ENCODE measurements at regions not wholly inside any gene's neighbourhood (a gene's known extent, or its start where the extent isn't known, plus 50 kb on each side); places are given as distances from the start of the nearest gene placed in this dataset.

GRCh38 chr10:91711885-91712680 lies 79.2 kb upstream of the PPP1R3C start:
- Histone ChIP-seq H3K14ac (replicated peaks; ENCODE audit: low read depth, low read length) (no peak overlapping the region), H3K4me2 (ENCODE audit: low read depth, low read length) (peak overlapping the region; percentile 19; the same call in 1 of the 2 replicates), H3K4ac (ENCODE audit: low read depth, low read length) (no peak overlapping the region), H3K9ac (ENCODE audit: low read depth, low read length) (peak overlapping the region; percentile 4; the same call in 1 of the 2 replicates), H3K4me1 (ENCODE audit: control insufficient read depth, insufficient read depth, low read length) (peaks cover 4% of the 10 kb centered on the region; the same call in 1 of the 2 replicates), H4K5ac (ENCODE audit: low read depth, low read length) (no peak overlapping the region; the same call in 1 of the 2 replicates), H3K79me1 (ENCODE audit: low read depth in 1 of 2, low read length in 2 of 2) (no peaks in the 10 kb centered on the region), H3K9me1 (ENCODE audit: insufficient read depth, low read length) (no peaks in the 10 kb centered on the region), H3K9me3 (ENCODE audit: control insufficient read depth, insufficient read depth, low read length) (no peaks in the 10 kb centered on the region), H3K18ac (ENCODE audit: low read depth, low read length) (peak overlapping the region; percentile 48; the same call in 1 of the 2 replicates), H3K27me3 (ENCODE audit: control insufficient read depth, insufficient read depth, low read length) (peaks cover 3% of the 10 kb centered on the region; the same call in 1 of the 2 replicates), H2AK9ac (replicated peaks; ENCODE audit: low read depth, low read length, poor library complexity) (no peak overlapping the region), H2BK120ac (ENCODE audit: low read depth, low read length) (no peak overlapping the region), H3K27ac (ENCODE audit: insufficient read depth, low read length) (no peak overlapping the region), H3K56ac (ENCODE audit: extremely low read depth, insufficient read depth, low read length) (no peak overlapping the region), H2AFZ (replicated peaks; ENCODE audit: low read length, poor library complexity) (peak overlapping the region; percentile 58), H2AK5ac (ENCODE audit: low read depth, low read length) (no peak overlapping the region), H3K36me3 (ENCODE audit: control insufficient read depth, insufficient read depth, low read length) (no peaks in the 10 kb centered on the region), H3K23ac (ENCODE audit: low read depth, low read length) (no peak overlapping the region), H3K4me3 (ENCODE audit: insufficient read depth, low read depth, low read length) (no peak overlapping the region), H2BK5ac (ENCODE audit: low read depth, low read length, poor library complexity, severe bottlenecking) (no peak overlapping the region), H4K8ac (ENCODE audit: low read depth in 2 of 2, low read length in 2 of 2) (no peak overlapping the region), H2BK20ac (ENCODE audit: low read depth, low read length) (no peak overlapping the region), H4K20me1 (ENCODE audit: insufficient read depth, low read length) (no peaks in the 10 kb centered on the region), H4K91ac (ENCODE audit: insufficient read depth, low read depth, low read length) (no peak overlapping the region), H2BK15ac (ENCODE audit: low read depth, low read length) (no peak overlapping the region)
- BruUV-seq (replicated peaks) = no TSS peak
- in situ Hi-C loops (cut with MboI; ENCODE audit: low sequenced_read_pairs) = no loop called here
- DNase-seq (no peak), ATAC-seq (ENCODE audit: low read depth) (peak; percentile 34; the same call in 1 of the 2 replicates)
- ChIA-PET CTCF (no interaction called here), POLR2A (ENCODE audit: unreplicated experiment) (no interaction called here)
- WGBS, 2 experiments (ENCODE audit: extremely low coverage in 2 of 2, insufficient read length in 1 of 2) = 7% methylated on average over 2 of the region's 4 CpGs; no CpG with 5 or more reads in 1 of the 2 experiments
- intact Hi-C loops (cut with micrococcal nuclease) = no loop called here
- TF ChIP-seq RCOR1 (IDR thresholded peaks at IDR 0.05; ENCODE audit: insufficient replicate concordance, low read length) = no peak
- dilution Hi-C loops (cut with HindIII; ENCODE audit: low sequenced_read_pairs, unreplicated experiment) = no loop called here

Data from IMR-90 (cell line).